Ureter (tissue), 1 donor: ENCODE measurements at regions not wholly inside any gene's neighbourhood (a gene's known extent, or its start where the extent isn't known, plus 50 kb on each side); places are given as distances from the start of the nearest gene placed in this dataset.
"Not testable (repeated sequence)": the region's sequence is repeated elsewhere in the genome, so short reads cannot be mapped to it uniquely, and the experiment has no call there.

Source experiments
- DNase-seq: peaks from one replicate; pipeline ENCODE4 v3.0.0-alpha.2; 2020; ENCODE audit warnings: low spot score
- donor health status: DM: yes; HTN: yes; CAD: no.

- DNase-seq: not testable (repeated sequence)
Measured at GRCh38 chr11:97010997-97011396, 621.2 kb downstream of the JRKL start.

DNA sequence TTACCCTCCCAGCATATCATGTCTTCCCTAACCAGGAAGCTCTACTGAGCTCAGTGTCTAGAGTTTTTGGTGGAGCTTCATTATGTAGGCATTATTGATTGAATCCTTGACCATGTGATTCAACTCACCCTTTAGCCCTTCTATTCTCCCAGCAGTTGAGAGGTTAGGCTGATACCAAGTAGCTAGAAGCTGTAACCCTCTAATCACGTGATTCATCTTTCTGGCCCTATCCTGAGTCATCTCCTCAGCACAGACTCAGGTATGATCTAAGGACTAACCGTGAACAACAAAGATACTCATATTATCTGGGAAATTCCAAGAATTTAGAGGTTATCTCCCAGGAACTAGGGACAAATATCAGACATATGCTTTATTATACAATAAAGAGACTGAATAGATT lies 625.5 kb downstream of the JRKL start:
- DNase-seq: no peak

- DNase-seq: no peak
Measured at GRCh38 chr11:97019305-97019704, 629.5 kb downstream of the JRKL start.

DNA sequence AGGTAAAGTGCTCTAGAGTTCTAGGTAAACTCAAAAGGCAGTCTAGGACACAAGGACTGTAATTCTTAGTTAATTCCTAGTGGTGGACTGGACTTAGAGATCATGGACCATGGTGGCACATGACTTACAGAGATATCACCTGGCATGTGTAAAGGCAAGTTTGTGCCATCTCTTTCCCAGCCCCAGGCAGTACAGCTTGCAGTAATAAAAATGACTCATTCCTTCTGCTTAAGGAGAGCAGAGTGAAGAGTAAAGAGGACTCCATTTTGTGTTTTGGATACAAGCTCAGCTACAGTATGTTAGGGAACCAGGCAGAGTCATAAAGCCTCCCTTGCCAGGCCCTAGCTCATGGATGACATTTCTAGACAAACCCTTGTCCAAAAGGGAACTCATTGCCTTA lies 629.9 kb downstream of the JRKL start:
- no peak for DNase-seq

GRCh38 chr11:97022955-97023354 lies 633.1 kb downstream of the JRKL start:
- DNase-seq: no peak

- DNase-seq: no peak
Measured at GRCh38 chr11:97028836-97029406, 639.1 kb downstream of the JRKL start.

- DNase-seq: no peak
Measured at GRCh38 chr11:97033178-97033577, 643.4 kb downstream of the JRKL start.

GRCh38 chr11:97048481-97048880 lies 658.7 kb downstream of the JRKL start:
- DNase-seq: no peak

DNA sequence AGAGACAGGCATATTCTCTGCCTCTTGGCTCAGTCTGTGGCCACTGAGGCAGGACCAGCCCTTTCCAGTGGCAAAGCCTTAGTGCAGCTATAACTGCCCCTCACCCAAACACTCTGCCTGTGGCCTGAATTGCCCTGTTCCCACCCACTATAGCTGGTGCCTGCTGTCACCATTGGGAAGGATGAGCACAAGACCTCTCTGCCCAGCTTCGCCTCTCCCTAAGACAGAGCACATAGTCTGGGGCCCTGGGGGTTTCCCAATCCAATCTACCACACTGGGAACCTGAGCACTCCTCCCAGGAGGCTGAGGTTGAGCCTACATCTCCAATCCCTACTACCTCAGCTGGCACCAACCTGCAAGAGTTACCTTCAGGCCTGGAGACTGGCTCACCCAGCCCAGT lies 670.4 kb downstream of the JRKL start:
- DNase-seq: no peak

GRCh38 chr11:97069160-97069559 lies 679.3 kb downstream of the JRKL start:
- DNase-seq: no peak

DNA sequence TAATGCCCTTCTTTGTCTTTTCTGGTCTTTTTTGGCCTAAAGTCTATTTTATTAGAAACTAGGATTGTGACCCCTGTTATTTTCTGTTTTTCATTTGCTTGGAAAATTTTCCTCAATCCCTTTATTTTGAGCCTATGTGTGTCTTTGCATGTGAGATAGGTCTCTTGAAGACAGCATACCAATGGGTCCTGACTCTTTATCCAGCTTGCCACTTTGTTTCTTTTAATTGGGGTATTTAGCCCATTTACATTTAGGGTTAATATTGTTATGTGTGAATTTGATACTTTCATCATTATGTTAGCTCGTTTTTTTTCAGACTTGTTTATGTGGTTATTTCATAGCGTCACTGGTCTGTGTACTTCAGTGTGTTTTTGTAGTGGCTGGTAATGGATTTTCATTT lies 682.6 kb downstream of the JRKL start:
- DNase-seq: no peak

DNA sequence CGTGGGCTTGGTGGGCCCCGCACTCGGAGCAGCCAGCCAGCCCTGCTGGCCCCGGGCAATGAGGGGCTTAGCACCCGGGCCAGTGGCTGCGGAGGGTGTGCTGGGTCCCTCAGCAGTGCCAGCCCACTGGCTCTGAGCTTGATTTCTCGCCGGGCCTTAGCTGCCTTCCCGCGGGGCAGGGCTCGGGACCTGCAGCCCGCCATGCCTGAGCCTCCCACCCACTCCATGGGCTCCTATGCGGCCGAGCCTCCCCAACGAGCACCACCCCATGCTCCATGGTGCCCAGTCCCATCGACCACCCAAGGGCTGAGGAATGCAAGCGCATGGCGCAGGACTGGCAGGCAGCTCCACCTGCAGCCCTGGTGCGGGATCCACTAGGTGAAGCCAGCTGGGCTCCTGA lies 686.9 kb downstream of the JRKL start:
- DNase-seq: not testable (repeated sequence)

GRCh38 chr11:97078443-97078842 lies 688.6 kb downstream of the JRKL start:
- DNase-seq: no peak

GRCh38 chr11:97079244-97079643 lies 689.4 kb downstream of the JRKL start:
- DNase-seq: no peak

- no peak for DNase-seq
Measured at GRCh38 chr11:97087419-97087818, 697.6 kb downstream of the JRKL start.

- DNase-seq: no peak
Measured at GRCh38 chr11:97092823-97093222, 703.0 kb downstream of the JRKL start.

DNA sequence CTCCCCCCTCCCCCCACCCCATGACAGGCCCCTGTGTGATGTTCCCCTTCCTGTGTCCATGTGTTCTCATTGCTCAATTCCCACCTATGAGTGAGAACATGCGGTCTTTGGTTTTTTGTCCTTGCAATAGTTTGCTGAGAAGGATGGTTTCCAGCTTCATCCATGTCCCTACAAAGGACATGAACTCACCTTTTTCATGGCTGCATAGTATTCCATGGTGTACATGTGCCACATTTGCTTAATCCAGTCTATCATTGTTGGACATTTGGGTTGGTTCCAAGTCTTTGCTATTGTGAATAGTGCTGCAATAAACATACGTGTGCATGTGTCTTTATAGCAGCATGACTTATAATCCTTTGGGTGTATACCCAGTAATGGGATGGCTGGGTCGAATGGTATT lies 712.4 kb downstream of the JRKL start:
- not testable (repeated sequence) for DNase-seq

GRCh38 chr11:97107604-97108003 lies 717.8 kb downstream of the JRKL start:
- DNase-seq: no peak

GRCh38 chr11:97109078-97109477 lies 719.3 kb downstream of the JRKL start:
- no peak for DNase-seq

GRCh38 chr11:97110376-97110775 lies 720.6 kb downstream of the JRKL start:
- DNase-seq: no peak

GRCh38 chr11:97111559-97111958 lies 721.7 kb downstream of the JRKL start:
- no peak for DNase-seq

- no peak for DNase-seq
Measured at GRCh38 chr11:97118614-97119200, 728.9 kb downstream of the JRKL start.

GRCh38 chr11:97123237-97123636 lies 733.4 kb downstream of the JRKL start:
- DNase-seq: no peak

DNA sequence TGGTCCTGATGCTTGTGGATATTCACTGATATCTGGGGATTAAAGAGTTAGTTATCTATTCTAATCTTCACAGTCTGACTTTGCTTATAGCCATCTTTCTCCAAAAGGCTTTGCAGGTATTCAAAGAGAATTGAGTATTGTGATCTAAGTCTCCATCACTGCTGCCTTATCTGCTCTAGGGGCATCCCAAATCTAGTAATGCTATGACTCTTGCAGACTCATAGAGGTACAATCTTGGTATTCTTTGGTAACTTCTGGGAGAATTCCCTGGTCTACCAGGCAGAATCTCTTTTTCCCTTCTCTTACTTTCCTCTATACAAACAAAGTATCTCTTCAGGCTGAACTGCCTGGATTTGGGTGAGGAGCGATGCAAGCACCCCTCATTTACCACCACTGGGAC lies 746.3 kb downstream of the JRKL start:
- DNase-seq: no peak
